ENCODE measurements at regions not wholly inside any gene's neighbourhood (a gene's known extent, or its start where the extent isn't known, plus 50 kb on each side); places are given as distances from the start of the nearest gene placed in this dataset.

DNA sequence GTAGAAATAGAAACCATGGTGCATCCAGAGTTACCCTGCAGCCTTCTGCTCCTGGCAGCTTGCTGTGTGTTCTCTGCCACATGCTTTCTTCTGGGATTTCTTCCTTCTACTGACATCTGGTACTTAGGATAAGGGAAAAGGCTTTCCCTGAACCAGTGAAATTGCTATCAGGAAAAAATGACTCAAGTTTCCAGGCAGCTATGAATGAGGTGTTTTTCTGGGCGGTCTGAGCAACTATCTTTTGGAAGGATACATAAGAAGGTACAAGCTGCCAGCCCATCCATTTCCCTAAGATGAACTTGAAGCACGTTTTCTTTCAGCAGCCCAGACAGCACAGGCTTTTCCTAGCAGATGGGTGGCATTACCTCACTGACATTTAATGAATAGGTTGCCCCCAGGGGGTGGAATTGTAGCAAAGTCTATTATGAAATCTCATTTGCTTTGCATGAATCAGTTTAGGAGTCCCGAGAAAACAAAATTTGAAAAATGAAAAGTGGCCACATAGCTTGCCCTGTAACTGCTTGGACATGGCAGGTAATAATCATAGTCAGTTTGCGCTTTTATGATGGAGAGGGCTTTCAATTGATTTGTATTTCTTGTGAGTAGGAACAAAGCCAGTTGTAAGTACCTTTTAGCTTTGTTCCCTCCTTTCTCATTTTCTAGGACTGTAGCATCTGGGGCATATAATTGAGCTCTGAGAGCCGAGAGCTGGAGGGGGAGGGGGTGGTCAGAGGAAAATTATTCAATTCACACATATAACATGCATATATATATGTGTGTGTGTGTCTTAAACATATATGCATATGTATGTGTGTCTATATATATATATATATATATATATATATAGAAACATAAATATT, 108.5 kb downstream of the C9orf152 start:
- H3K27me3 Mint-ChIP-seq = no peaks in the 10 kb centered on the region
- no peaks in the 10 kb centered on the region for H3K9me3 ChIP-seq (ENCODE audit: control extremely low read depth in 1 of 3, control insufficient read depth in 2 of 3, insufficient read depth in 1 of 3, low read length in 2 of 3)
- ATAC-seq (ENCODE audit: low read depth) (no peak), DNase-seq (no peak)
- H4K20me1 ChIP-seq (ENCODE audit: control insufficient read depth, insufficient read depth, low read length, poor library complexity, severe bottlenecking) = peaks cover 74% of the 10 kb centered on the region
- H3K4me2 ChIP-seq (replicated peaks; ENCODE audit: low read depth, low read length, poor library complexity, severe bottlenecking) = no peak overlapping the region
- TF ChIP-seq, protein P1, sequence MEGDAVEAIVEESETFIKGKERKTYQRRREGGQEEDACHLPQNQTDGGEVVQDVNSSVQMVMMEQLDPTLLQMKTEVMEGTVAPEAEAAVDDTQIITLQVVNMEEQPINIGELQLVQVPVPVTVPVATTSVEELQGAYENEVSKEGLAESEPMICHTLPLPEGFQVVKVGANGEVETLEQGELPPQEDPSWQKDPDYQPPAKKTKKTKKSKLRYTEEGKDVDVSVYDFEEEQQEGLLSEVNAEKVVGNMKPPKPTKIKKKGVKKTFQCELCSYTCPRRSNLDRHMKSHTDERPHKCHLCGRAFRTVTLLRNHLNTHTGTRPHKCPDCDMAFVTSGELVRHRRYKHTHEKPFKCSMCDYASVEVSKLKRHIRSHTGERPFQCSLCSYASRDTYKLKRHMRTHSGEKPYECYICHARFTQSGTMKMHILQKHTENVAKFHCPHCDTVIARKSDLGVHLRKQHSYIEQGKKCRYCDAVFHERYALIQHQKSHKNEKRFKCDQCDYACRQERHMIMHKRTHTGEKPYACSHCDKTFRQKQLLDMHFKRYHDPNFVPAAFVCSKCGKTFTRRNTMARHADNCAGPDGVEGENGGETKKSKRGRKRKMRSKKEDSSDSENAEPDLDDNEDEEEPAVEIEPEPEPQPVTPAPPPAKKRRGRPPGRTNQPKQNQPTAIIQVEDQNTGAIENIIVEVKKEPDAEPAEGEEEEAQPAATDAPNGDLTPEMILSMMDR (IDR thresholded peaks at IDR 0.05) = no peak
- TF ChIP-seq EZH2 (IDR thresholded peaks at IDR 0.05; ENCODE audit: borderline replicate concordance, insufficient read depth, low read depth, low read length, poor library complexity, severe bottlenecking) = no peak
- no peaks in the 10 kb centered on the region for H3K27me3 ChIP-seq (replicated peaks in 1 of 4; ENCODE audit: control extremely low read depth in 1 of 4, control insufficient read depth in 3 of 4, insufficient read depth in 4 of 4, low read length in 3 of 4)
- no peak overlapping the region for H3K4me3 ChIP-seq (ENCODE audit: control extremely low read depth in 1 of 5, extremely low read depth in 1 of 5, insufficient read depth in 1 of 5, low read depth in 2 of 5, low read length in 4 of 5)
- H3K27ac Mint-ChIP-seq = peak overlapping the region; percentile 20
- no peak overlapping the region for H3K4me3 Mint-ChIP-seq
- peak overlapping the region; percentile 1 to 66 for H3K27ac ChIP-seq (ENCODE audit: low read length in 2 of 2)
- H3K9me3 Mint-ChIP-seq (ENCODE audit: insufficient read depth) = no peaks in the 10 kb centered on the region
- H3K9ac ChIP-seq (ENCODE audit: low read length) = no peak overlapping the region
- peaks cover 59 to 62% of the 10 kb centered on the region in 2 donors for H3K4me1 ChIP-seq (ENCODE audit: control insufficient read depth in 2 of 2, insufficient read depth in 2 of 2, low read length in 2 of 2)
- intact Hi-C loops (cut with micrococcal nuclease) = loop anchor here (10.0 kb wide), 1 partner anchor 45 kb away; no protein-coding TSS in a partner anchor
- peaks cover 5 to 41% of the 10 kb centered on the region in 2 experiments for H3K36me3 ChIP-seq (replicated peaks in 1 of 2; ENCODE audit: control extremely low read depth in 1 of 2, control insufficient read depth in 1 of 2, extremely low read depth in 1 of 2, insufficient read depth in 2 of 2, low read length in 1 of 2)
- H2AFZ ChIP-seq (ENCODE audit: insufficient read depth, low read depth, low read length, poor library complexity, severe bottlenecking) = no peak overlapping the region
- peaks cover 87% of the 10 kb centered on the region for H3K79me2 ChIP-seq (ENCODE audit: control insufficient read depth, insufficient read depth, low read length)
- POLR2A ChIA-PET = interaction anchor here (1.1 kb wide), 1 partner anchor 30 kb away, joined by 3 read pairs; no protein-coding TSS in a partner anchor
- 83% methylated on average over 2 of the region's 5 CpGs for WGBS (ENCODE audit: insufficient coverage)
- CTCF ChIA-PET = interaction anchor here (0.9 to 3.3 kb wide), 5 partner anchors 9 to 196 kb away, joined by 3 to 14 read pairs (median 6); no protein-coding TSS in a partner anchor
- H3K4me1 Mint-ChIP-seq = peaks cover 85% of the 10 kb centered on the region

Data from B cell (primary cell).